Erythroblast (primary cell): ENCODE measurements at regions not wholly inside any gene's neighbourhood (a gene's known extent, or its start where the extent isn't known, plus 50 kb on each side); places are given as distances from the start of the nearest gene placed in this dataset.
"Not testable (repeated sequence)": the region's sequence is repeated elsewhere in the genome, so short reads cannot be mapped to it uniquely, and the experiment has no call there.

Experiments
- DNase-seq, 2 experiments: peaks; one replicate each; lab custom pipeline; 2025; lab: John Stamatoyannopoulos, UW
- GATA1 ChIP-seq: IDR thresholded peaks from 2 replicates; pipeline ENCODE4 v1.6.1; 2011; ENCODE audit warnings: low read depth, mild to moderate bottlenecking, control low read depth, low read length, moderate library complexity
- POLR2A ChIP-seq: IDR thresholded peaks from 2 replicates; pipeline ENCODE4 v1.6.1; 2011; ENCODE audit warnings: mild to moderate bottlenecking, low read length

- TF ChIP-seq POLR2A (no peak), GATA1 (no peak)
- DNase-seq = no peak
Measured at GRCh38 chr7:39845006-39845405, 105.0 kb upstream of the CDK13 start.

DNA sequence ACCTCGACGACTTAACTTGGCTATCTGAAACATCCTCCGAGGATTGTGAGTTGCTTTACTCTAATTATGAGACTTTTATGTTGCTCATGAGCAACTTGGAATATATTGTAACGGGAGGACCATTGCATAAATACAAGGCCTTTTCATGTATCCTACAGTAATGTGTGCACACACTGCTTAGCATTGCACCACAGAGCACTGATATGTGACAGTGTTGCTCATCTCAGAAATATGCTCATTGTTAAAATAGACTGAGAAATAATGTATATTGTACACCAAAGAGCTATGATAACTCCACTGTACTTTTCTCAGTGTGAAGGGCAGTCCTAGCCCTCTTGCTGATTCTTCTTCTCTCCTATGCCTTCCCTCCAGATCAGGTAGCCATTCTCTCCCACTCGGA is 102.8 kb upstream of the CDK13 start:
- no peak for DNase-seq
- no peak for TF ChIP-seq POLR2A
- no peak for TF ChIP-seq GATA1

- DNase-seq = no peak
- no peak for TF ChIP-seq GATA1
Measured at GRCh38 chr7:39851466-39852045, 98.5 kb upstream of the CDK13 start.

DNA sequence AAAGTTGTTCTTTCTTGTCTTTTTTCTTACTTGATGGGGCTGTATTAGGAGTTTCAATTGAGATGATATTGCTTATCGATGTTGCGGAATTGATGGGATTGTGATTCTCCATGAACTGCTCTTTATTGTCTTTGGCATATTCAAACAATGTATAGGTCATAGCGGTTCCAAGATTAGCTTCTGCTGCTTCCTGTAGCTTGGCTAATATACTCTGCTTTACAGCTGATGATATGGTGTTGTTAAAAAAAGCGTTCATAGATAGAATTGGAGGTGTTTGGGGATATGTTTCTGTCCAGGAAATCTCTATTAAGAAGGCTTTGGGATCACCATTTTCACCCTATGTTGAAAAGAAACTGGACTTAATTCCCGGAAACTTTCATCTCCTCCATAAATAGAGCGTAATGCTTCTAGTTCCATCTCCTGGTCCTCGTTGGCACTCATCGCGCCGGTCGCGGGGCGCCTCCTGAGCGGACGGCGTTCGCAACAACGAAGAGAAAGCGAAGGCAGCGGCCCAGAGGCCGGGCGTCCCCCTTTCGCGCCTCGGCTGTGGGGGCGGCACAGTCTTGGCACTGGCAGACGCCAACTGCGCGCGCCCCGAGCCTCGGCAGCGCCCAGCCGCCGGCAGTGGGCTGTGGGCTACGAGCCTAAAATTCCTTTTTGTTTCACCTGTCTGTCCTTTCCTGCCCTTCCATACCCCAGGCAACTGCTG is 95.3 kb upstream of the CDK13 start:
- not testable (repeated sequence) for DNase-seq

GRCh38 chr7:39855325-39855674 is 94.8 kb upstream of the CDK13 start:
- no peak for TF ChIP-seq GATA1
- no peak for TF ChIP-seq POLR2A

GRCh38 chr7:39863675-39864322 is 86.3 kb upstream of the CDK13 start:
- peak; percentile 5 to 17 for DNase-seq

More at GRCh38 chr7:39855325-39855674, 94.8 kb upstream of the CDK13 start:
- DNase-seq = no peak

DNA sequence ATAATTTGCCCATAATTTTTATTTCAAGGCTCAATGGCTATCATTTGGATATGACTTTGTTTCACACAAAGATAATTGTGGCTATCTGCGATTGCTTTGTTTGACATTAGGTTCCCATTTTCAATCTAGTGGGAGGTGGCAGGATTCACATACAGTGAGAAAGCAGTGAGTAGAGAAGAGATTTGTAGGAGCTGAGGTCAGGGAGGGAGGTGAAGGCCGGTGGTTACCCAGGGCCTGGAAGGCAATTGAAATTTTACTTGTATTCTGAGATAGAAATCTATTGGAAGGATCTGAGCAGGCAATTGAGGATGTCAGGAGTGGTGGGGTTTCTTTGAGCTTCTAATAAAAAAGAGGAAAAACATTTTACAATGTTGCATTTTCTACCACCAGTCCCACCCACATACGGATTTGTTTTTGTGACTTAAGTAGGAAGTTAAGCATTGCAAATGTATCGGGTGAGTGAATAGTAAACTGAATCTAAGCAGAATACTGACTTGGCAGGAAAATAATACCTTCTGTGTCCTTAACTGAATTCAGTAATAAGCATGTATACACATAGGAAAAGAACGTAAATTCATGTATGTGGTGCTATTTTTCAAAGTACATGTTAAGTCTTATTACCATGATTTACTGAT is 80.1 kb upstream of the CDK13 start:
- DNase-seq = not testable (repeated sequence)

GRCh38 chr7:39871610-39872009 is 78.4 kb upstream of the CDK13 start:
- DNase-seq = not testable (repeated sequence)

- TF ChIP-seq POLR2A (no peak), GATA1 (no peak)
- no peak for DNase-seq
Measured at GRCh38 chr7:39880556-39880955, 69.5 kb upstream of the CDK13 start.

DNA sequence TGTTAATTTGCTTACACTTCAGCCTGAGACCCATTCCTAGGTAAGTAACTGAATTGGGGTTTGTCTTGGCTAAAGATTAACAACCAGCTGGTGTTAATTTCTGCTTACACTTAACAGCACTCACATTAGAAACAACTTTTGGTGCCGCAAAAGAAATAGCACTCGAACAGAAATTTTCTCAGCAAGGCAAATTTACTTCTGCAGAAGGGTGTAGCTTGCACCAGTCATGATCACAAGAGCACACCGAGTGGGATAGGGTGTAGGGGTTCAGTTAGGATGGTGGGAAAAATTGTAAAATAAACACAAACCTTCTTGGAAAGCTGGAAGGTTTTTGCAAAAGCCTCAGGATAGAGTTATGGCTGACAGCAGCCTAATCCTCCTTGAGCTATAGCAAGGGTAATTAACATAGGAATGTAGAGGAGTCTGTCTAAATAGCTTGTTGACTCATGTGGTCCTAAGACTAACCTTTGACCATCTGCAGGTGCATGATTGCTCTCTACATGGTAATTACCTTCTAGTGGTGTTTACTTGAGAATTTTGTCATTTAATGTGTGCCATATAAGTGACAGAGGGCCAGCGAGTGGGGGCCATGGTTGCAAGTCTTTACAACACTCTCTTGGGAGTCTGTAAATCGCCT is 67.8 kb upstream of the CDK13 start:
- no peak for TF ChIP-seq POLR2A
- no peak for DNase-seq

DNA sequence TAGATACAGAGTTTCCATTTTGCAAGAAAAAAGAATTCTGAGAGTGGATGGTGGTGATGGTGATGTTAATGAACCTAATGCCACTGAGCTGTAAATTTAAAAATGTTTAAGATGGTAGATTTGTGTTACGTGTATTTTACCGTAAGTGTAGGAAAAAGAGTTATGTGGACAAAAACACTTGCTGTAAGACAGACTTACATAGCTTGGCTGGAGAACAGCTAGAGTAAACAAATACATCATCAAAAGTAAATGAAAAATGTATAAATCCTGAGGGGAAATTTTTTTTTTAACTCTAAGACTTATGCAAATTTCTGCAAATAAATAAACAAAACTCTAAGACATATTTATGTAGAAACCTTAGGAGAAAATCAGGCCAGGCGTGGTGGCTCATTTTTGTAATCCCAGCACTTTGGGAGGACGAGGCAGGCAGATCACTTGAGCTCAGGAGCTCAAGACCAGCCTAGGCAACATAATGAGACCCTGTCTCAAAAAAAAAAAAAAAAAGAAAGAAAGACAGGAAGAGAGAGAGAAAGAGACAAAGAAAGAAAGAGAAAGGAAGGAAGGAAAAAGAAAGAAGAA is 66.2 kb upstream of the CDK13 start:
- no peak for DNase-seq
- TF ChIP-seq POLR2A (no peak), GATA1 (no peak)

DNA sequence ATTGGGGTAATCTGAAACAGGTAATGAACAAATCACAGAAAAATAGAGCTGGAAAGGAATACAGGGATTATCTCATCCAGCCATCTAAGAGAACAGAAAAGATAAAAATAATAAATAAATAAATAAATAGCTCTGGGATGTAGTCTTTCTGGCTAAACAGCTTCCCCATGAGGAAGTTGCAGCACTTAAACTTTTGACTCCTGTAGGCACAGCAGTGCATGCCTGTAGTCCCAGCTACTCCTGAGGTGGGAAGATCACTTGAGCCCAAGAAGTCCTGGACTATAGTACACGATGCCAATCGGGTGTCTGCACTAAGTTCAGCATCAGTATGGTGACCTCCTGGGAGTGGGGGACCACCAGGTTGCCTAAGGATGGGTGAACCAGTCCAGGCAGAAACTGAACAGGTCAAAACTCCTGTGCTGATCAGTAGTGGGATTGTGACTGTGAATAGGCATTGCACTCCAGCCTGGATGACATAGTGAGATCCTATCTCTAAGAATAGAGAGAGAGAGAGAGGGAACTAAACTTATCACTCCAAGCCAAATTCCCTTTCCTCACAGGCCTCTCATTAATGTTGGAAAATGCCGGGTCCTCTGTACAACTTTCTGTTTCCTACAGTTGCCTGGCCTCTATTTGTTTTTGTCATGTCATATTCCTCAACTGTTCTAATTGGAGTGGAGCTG is 61.7 kb upstream of the CDK13 start:
- DNase-seq = no peak
- TF ChIP-seq GATA1 (no peak), POLR2A (no peak)

GRCh38 chr7:39890411-39890810 is 59.6 kb upstream of the CDK13 start:
- TF ChIP-seq POLR2A (no peak), GATA1 (no peak)
- DNase-seq = no peak

GRCh38 chr7:39891894-39892293 is 58.2 kb upstream of the CDK13 start:
- TF ChIP-seq GATA1 = no peak
- no peak for TF ChIP-seq POLR2A
- DNase-seq = no peak
